VCaP (cell line): ENCODE measurements at regions not wholly inside any gene's neighbourhood (a gene's known extent, or its start where the extent isn't known, plus 50 kb on each side); places are given as distances from the start of the nearest gene placed in this dataset.
"Not testable (repeated sequence)": the region's sequence is repeated elsewhere in the genome, so short reads cannot be mapped to it uniquely, and the experiment has no call there.

Experiments used
- H3K27ac ChIP-seq: fragments of 450-650 bp; 2 replicates; pipeline ENCODE4 v1.5.1; 2017
- TF ChIP-seq, protein P1 (sequence below): fragments of 450-650 bp; conservative IDR thresholded peaks from 2 replicates; pipeline ENCODE4 v1.5.1; 2017; ENCODE audit warnings: mild to moderate bottlenecking, moderate library complexity

GRCh38 chr15:26234976-26235767, 372.0 kb upstream of the ATP10A start:
- TF ChIP-seq, protein P1, sequence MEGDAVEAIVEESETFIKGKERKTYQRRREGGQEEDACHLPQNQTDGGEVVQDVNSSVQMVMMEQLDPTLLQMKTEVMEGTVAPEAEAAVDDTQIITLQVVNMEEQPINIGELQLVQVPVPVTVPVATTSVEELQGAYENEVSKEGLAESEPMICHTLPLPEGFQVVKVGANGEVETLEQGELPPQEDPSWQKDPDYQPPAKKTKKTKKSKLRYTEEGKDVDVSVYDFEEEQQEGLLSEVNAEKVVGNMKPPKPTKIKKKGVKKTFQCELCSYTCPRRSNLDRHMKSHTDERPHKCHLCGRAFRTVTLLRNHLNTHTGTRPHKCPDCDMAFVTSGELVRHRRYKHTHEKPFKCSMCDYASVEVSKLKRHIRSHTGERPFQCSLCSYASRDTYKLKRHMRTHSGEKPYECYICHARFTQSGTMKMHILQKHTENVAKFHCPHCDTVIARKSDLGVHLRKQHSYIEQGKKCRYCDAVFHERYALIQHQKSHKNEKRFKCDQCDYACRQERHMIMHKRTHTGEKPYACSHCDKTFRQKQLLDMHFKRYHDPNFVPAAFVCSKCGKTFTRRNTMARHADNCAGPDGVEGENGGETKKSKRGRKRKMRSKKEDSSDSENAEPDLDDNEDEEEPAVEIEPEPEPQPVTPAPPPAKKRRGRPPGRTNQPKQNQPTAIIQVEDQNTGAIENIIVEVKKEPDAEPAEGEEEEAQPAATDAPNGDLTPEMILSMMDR = no peak
- no peak overlapping the region for H3K27ac ChIP-seq

DNA sequence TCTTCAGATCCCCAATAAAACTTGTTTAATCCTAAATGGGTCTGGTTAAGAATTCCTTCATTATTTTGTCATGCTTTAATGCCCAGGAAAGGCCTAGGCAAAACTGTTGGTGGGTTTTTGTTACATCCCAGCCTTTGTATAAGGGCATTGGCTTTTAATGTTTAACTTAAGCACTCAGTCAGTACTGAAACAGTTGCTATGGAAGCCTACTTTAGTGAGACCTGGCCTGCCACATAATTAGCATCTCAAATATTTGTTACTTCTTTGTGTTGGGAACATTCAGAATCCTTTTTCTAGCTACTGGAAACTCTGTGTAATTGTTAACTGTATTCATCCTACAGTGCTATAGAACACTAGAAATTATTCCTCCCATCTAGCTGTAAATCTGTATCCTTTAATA, 369.6 kb upstream of the ATP10A start:
- TF ChIP-seq, protein P1 = no peak
- H3K27ac ChIP-seq = no peak overlapping the region

- no peak overlapping the region for H3K27ac ChIP-seq
- TF ChIP-seq, protein P1 = no peak
These were observed 368.0 kb upstream of the ATP10A start for GRCh38 chr15:26231096-26231495.

DNA sequence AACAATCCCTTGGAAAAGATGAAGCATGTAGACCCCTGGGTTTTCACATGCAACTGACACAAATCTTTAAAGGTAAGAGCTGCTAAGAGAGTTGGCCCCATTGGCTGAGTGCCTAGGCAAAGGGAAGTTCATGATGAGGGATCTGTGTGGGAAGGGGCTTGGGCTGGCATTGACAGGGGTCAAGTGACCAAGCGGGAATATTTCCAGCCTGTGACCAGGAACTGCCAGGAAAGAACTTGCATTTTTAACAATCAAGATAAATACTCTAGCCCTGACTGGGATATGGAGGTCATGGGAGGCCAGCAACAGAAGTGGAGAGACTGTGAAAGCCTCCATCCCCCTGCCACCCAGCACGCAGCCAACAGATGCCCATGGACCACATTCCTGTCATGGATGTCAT, 361.1 kb upstream of the ATP10A start:
- TF ChIP-seq, protein P1 = no peak
- no peak overlapping the region for H3K27ac ChIP-seq

DNA sequence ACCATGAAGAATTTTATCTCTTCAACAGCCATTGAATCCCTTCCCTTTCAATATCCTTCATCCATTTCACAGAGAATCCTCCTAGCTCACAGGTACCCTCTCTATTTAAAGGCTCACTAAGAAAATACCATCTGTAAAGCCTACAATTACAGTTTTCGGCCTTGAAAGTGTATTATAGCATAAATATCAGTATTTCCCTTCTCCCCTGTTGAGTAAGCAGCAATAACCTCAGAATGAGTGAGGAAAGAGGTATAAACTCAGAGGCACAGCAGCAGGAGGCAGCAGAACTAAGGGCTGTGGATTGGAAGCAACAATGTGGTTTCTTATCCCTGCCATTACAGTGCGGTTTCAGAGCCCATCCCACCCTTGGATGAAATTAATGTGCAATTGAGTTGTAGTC, 360.6 kb upstream of the ATP10A start:
- H3K27ac ChIP-seq = no peak overlapping the region
- TF ChIP-seq, protein P1 = no peak

DNA sequence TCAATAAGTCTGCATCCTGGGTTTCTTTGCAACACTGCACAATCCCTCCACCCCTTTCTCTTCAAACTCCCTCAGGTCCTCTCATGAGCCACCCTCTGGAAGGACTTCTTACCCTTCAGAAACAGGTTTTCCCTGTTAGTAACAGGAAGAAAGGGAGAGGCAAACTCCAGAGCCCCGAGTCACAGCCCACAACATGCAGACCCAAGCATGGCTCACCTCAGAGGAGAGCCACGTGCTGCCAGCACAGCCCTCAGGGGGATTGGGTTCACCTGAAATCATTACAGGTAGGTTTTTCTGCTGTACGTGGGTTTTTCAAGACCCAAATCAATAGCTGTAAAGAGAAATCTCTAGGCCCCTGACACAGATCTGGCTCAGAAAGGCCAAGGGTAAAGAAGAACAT, 359.7 kb upstream of the ATP10A start:
- H3K27ac ChIP-seq = no peak overlapping the region
- TF ChIP-seq, protein P1 = no peak

DNA sequence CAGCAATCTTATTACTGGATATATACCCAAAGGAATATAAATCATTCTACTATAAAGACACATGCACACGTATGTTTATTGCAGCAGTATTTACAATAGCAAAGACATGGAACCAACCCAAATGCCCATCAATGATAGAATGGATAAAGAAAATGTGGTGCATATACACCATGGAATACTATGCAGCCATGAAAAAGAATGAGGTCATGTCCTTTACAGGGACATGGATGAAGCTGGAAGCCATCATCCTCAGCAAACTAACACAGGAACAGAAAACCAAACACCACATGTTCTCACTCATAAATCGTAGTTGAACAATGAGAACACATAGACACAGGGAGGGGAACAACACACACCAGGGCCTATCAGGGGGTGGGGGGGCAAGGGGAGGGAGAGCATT, 353.9 kb upstream of the ATP10A start:
- H3K27ac ChIP-seq = not testable (repeated sequence)

DNA sequence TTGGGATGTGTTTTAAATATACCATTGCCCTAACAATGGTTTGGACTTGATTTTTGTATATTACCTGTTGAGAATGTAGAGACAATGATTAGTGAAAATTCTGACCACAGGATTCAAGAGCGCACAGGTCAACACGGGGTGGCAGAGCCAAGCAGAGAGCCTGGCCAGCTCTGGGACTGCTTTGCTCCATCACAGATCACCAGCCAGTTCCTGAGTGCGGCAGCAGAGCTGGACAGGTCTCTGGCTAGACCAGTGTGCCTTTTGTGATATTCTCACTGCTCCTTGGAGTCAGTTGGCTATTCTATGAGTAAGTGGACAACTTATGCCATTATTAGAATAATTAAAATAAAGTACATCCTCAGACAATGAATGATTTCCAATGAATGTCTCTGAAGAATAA, 351.2 kb upstream of the ATP10A start:
- TF ChIP-seq, protein P1 = no peak

More for the DNA sequence above, 351.2 kb upstream of the ATP10A start:
- no peak overlapping the region for H3K27ac ChIP-seq
